ENCODE measurements at regions not wholly inside any gene's neighbourhood (a gene's known extent, or its start where the extent isn't known, plus 50 kb on each side); places are given as distances from the start of the nearest gene placed in this dataset.

DNA sequence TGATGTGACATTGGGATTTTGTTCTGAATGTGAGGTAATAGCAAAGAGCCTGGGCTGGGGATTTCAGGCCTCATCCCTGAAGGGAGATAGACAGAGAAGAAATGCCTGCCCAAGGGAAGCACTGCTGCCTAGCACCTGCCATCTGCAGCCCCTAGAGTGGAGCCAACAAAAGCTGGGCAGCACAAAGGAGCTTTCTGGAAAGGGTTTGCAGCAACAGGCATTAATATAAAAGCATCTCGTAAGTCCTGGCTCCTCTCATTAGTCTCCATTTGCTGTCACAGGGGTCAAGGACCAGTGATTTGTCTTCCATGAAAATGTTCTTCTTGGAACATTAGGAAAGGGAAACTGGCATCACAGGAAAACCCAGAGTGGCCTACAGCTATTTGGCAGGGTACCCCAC, 157.2 kb upstream of the SLC14A2 start:
- H3K4me1 ChIP-seq = no peaks in the 10 kb centered on the region
- TF ChIP-seq CTCF (IDR thresholded peaks at IDR 0.05) = no peak
- H3K9me3 ChIP-seq = no peaks in the 10 kb centered on the region
- no peaks in the 10 kb centered on the region for H3K36me3 ChIP-seq
- DNase-seq (no peak), ATAC-seq (no peak)
- no peaks in the 10 kb centered on the region for H3K27me3 ChIP-seq (ENCODE audit: low read depth)
- no peak overlapping the region for H3K27ac ChIP-seq
- no peak overlapping the region for H3K4me3 ChIP-seq
- intact Hi-C loops (cut with DNase I) = no loop called here

DNA sequence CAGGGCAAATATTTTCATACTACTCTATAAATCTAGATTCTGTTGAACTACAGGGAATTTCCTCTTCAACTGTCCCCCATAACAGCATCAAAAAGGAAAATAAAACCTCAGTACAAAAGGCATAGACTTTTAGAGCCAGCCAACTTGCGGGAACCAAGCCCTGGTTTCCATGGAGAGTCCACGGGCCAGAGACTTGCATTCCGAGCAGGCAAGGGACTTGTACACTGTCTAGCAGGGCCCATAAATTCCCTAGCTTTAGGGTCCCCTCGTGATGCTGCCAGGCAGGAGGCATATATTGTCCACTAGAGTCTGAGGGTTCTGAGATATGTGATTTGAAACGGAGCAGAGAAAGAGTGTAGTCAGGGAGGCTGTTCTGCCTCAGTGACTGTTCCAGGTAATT, 153.1 kb upstream of the SLC14A2 start:
- Histone ChIP-seq H3K27me3 (ENCODE audit: low read depth) (no peaks in the 10 kb centered on the region), H3K4me1 (no peaks in the 10 kb centered on the region), H3K27ac (no peak overlapping the region), H3K9me3 (no peaks in the 10 kb centered on the region), H3K4me3 (no peak overlapping the region), H3K36me3 (no peaks in the 10 kb centered on the region)
- no peak for TF ChIP-seq CTCF (IDR thresholded peaks at IDR 0.05)
- intact Hi-C loops (cut with DNase I) = no loop called here
- ATAC-seq (no peak), DNase-seq (no peak)

DNA sequence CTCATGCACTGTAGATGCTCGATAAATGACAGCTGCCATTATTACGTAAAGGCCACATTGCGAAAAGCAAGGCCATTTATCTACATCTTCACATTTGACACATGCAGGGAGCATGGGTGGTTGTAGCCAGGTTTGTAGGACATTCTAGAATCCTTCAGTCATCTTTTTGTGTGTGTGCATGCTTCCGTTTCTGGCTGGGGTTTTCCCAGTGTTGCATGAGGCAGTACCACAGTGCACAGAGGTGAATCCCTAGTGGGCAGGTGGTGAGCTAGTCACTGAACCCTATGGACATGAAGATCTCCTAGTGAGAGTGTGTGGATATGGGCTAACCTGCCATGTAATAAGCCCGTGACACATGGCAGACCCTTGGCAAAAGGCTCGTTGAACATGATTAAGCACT, 151.8 kb upstream of the SLC14A2 start:
- Histone ChIP-seq H3K27ac (no peak overlapping the region), H3K27me3 (ENCODE audit: low read depth) (no peaks in the 10 kb centered on the region), H3K9me3 (no peaks in the 10 kb centered on the region), H3K36me3 (no peaks in the 10 kb centered on the region), H3K4me3 (no peak overlapping the region), H3K4me1 (no peaks in the 10 kb centered on the region)
- no peak for TF ChIP-seq CTCF (IDR thresholded peaks at IDR 0.05)
- DNase-seq (no peak), ATAC-seq (no peak)
- intact Hi-C loops (cut with DNase I) = no loop called here

- TF ChIP-seq CTCF (IDR thresholded peaks at IDR 0.05) = no peak
- no peak overlapping the region for H3K4me3 ChIP-seq
- DNase-seq (no peak), ATAC-seq (no peak)
- no peaks in the 10 kb centered on the region for H3K4me1 ChIP-seq
- intact Hi-C loops (cut with DNase I) = no loop called here
- H3K27me3 ChIP-seq (ENCODE audit: low read depth) = no peaks in the 10 kb centered on the region
- no peaks in the 10 kb centered on the region for H3K36me3 ChIP-seq
- H3K9me3 ChIP-seq = no peaks in the 10 kb centered on the region
- no peak overlapping the region for H3K27ac ChIP-seq
These were observed 150.7 kb upstream of the SLC14A2 start for GRCh38 chr18:45464619-45465018.

DNA sequence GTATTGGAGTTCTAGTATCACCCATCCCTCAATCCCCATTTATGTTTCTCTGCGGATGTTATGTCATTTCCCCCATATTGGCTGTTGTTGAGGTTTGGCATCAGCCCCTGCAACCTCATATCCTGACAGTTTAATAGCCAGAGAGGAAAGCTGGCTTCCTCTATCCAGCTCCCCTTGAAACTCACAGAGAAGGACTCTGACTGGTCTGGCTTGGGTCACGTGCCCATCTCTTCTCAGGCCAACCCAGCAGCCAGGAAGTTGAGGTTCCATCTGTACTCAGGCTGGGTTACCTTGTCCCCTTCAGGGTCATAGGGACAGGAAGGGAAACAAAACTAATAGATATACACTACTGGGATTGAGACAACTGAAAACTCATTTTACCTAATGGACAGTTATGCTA, 148.0 kb upstream of the SLC14A2 start:
- H3K4me3 ChIP-seq = no peak overlapping the region
- H3K27me3 ChIP-seq (ENCODE audit: low read depth) = no peaks in the 10 kb centered on the region
- ATAC-seq = peak in 1 of 2 donors; percentile 33
- DNase-seq = no peak
- no peaks in the 10 kb centered on the region for H3K4me1 ChIP-seq
- no peak for TF ChIP-seq CTCF (IDR thresholded peaks at IDR 0.05)
- H3K9me3 ChIP-seq = no peaks in the 10 kb centered on the region
- no peaks in the 10 kb centered on the region for H3K36me3 ChIP-seq
- no peak overlapping the region for H3K27ac ChIP-seq
- intact Hi-C loops (cut with DNase I) = no loop called here

DNA sequence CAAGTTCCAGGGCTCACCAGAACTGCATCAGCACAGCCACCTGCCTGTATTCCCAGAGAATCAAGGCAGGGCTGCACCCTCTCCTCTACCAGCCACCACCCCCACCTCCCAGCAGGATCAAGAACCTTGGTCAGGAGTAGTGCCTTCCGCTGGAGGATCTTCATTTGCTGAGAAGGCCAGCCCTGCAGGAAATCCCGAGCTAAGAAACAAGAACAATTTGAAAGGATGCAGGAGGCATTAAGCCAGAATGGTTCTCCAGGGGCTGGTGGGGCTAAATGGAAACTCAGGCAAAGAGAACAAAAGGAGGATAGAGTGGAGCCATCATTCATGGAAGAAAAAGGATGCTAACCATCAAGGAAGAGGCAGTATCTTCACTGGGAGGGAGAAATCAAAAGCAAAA, 147.3 kb upstream of the SLC14A2 start:
- Histone ChIP-seq H3K4me1 (no peaks in the 10 kb centered on the region), H3K9me3 (no peaks in the 10 kb centered on the region), H3K27ac (no peak overlapping the region), H3K36me3 (no peaks in the 10 kb centered on the region), H3K27me3 (ENCODE audit: low read depth) (no peaks in the 10 kb centered on the region), H3K4me3 (no peak overlapping the region)
- ATAC-seq (no peak), DNase-seq (no peak)
- intact Hi-C loops (cut with DNase I) = no loop called here
- no peak for TF ChIP-seq CTCF (IDR thresholded peaks at IDR 0.05)
